ENCODE measurements at regions not wholly inside any gene's neighbourhood (a gene's known extent, or its start where the extent isn't known, plus 50 kb on each side); places are given as distances from the start of the nearest gene placed in this dataset.

DNA sequence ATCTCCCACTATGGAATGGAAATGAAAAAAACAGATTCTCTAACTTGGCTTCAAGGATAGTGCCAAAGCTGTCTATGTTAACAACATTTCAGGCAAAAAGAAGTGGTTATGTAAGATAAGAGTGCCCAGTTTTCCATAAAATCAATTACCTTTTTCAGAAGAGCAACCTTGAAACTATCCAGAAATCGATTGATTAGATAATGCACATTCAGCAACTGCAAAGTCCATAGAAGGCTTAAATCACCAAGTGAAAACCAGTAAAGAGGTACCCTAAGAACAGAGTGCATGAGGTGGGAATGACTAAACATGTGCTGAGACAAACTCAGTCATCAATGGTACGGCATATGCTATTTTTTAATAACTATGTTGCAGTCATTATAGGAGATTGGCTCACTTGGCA lies 71.9 kb upstream of the TNKS2 start:
- Histone ChIP-seq H3K27me3 (ENCODE audit: low read depth) (no peaks in the 10 kb centered on the region), H3K27ac (no peak overlapping the region), H3K4me1 (no peaks in the 10 kb centered on the region), H3K4me3 (no peak overlapping the region), H3K9me3 (no peaks in the 10 kb centered on the region), H3K36me3 (no peaks in the 10 kb centered on the region)
- ATAC-seq = no peak
- DNase-seq = no peak
- intact Hi-C loops (cut with DNase I) = no loop called here
- TF ChIP-seq, protein P1, sequence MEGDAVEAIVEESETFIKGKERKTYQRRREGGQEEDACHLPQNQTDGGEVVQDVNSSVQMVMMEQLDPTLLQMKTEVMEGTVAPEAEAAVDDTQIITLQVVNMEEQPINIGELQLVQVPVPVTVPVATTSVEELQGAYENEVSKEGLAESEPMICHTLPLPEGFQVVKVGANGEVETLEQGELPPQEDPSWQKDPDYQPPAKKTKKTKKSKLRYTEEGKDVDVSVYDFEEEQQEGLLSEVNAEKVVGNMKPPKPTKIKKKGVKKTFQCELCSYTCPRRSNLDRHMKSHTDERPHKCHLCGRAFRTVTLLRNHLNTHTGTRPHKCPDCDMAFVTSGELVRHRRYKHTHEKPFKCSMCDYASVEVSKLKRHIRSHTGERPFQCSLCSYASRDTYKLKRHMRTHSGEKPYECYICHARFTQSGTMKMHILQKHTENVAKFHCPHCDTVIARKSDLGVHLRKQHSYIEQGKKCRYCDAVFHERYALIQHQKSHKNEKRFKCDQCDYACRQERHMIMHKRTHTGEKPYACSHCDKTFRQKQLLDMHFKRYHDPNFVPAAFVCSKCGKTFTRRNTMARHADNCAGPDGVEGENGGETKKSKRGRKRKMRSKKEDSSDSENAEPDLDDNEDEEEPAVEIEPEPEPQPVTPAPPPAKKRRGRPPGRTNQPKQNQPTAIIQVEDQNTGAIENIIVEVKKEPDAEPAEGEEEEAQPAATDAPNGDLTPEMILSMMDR (IDR thresholded peaks at IDR 0.05) = no peak

DNA sequence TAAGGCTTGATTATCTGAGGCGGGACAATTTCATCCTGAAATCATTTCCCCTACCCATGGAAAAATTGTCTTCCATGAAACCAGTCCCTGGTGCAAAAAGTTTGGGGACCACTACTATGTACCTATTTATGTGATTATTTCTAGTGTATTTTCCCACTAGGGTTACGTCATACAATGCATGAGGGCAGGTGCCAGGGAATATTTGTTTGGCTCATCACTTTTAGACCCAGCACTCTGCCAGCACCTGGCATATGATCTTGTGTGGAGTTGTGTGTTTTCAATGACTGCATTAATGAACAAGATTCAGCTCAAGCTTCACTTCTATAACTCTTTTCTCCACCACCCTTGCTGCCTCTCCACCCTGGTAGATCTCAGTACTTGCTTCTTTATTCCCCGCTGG lies 73.3 kb upstream of the TNKS2 start:
- H3K27me3 ChIP-seq (ENCODE audit: low read depth) = no peaks in the 10 kb centered on the region
- no peaks in the 10 kb centered on the region for H3K4me1 ChIP-seq
- no peak overlapping the region for H3K4me3 ChIP-seq
- TF ChIP-seq, protein P1 (IDR thresholded peaks at IDR 0.05) = no peak
- DNase-seq (no peak), ATAC-seq (no peak)
- intact Hi-C loops (cut with DNase I) = no loop called here
- H3K36me3 ChIP-seq = no peaks in the 10 kb centered on the region
- no peaks in the 10 kb centered on the region for H3K9me3 ChIP-seq
- H3K27ac ChIP-seq = no peak overlapping the region

DNA sequence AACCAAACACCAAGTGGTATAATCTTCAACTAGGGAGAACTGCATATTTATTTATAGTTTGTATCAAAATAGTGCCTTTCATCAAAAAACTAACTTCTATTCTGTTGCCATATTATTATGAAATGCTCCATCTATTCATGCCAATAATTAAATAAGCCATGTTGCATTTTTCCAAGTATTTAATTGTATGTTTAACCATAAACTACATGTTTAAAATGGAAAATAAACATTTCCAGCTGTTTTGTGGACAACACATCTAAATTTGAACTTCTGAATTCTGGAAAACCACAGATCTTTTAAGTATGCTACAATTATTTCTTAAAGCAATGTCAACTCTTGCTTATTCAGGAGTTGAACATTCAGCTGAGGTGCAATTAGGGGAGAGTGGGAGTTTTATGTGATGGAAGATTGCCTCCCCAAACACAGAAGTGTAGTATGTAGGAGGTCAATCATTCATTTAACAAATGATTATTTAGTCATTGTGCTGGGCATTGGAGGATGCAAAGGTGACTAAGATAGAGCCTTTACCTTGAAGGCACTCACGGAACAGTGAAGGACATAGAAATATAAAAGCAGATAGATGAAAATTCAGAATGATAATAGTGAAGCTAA lies 80.7 kb upstream of the PPP1R3C start:
- intact Hi-C loops (cut with DNase I) = no loop called here
- Histone ChIP-seq H3K9me3 (no peaks in the 10 kb centered on the region), H3K36me3 (no peaks in the 10 kb centered on the region), H3K4me3 (no peak overlapping the region), H3K4me1 (peaks cover 4% of the 10 kb centered on the region), H3K27me3 (ENCODE audit: low read depth) (no peaks in the 10 kb centered on the region), H3K27ac (no peak overlapping the region)
- no peak for ATAC-seq
- no peak for DNase-seq
- TF ChIP-seq, protein P1 (IDR thresholded peaks at IDR 0.05) = no peak

DNA sequence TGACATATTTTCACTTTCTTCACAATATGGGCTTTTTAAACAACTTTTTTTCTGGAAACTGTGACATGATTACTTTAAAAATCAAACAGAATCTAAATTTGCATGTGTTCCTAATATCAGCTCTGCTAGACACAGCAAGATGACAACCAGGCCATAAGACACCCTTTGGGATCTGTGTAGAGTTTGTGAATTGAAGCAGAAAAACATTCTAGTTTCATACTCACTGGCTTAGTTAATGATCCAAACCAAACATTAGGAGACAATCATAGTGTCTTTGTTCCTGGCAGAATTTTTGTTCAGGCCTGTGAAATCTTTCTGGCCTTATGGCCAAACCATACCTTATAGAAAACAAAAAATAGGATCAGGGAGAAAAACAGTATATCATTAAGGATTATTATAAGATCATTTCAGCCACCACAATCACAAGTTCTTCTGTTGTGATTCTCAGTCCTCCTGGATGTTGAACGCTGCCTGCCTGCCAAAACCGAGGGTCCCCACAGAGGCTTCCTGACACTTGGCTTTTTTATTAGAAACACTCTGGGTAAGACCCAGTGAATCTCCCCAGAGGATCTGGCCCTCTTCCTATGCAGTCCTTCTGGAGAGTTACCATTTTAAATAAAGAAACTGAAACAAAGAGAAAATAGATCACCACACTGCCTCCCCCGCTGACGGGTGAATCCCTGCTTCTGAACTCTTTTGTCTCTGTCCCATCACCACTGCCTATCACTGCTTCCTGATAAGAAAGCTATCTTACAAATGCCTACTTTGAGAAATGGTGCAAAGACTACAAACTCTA lies 79.2 kb upstream of the PPP1R3C start:
- TF ChIP-seq, protein P1 (IDR thresholded peaks at IDR 0.05) = no peak
- H3K4me3 ChIP-seq = no peak overlapping the region
- no peaks in the 10 kb centered on the region for H3K9me3 ChIP-seq
- no peaks in the 10 kb centered on the region for H3K27me3 ChIP-seq (ENCODE audit: low read depth)
- H3K36me3 ChIP-seq = no peaks in the 10 kb centered on the region
- no peak for DNase-seq
- H3K4me1 ChIP-seq = peaks cover 4% of the 10 kb centered on the region
- no peak overlapping the region for H3K27ac ChIP-seq
- ATAC-seq = no peak
- intact Hi-C loops (cut with DNase I) = no loop called here

DNA sequence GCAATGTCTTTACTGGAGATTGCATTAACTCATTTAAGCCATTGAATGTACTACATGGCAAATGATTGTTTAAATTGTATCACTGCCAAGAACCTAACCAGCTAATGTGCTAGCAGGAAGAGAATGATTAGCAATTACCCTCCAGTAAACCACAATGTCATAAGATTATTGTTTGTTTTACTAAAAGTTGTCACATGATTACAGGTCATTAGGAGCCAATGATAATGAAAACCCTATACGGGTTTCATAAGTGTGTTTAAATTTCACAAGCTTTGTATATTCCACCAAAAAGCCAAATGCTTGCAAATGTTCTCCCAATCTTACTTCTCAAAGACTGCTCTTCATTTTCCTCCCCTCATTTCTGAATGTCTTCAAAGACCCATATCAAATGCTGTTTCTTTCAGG lies 76.5 kb upstream of the PPP1R3C start:
- Histone ChIP-seq H3K4me3 (no peak overlapping the region), H3K27ac (no peak overlapping the region), H3K9me3 (no peaks in the 10 kb centered on the region), H3K4me1 (peaks cover 4% of the 10 kb centered on the region), H3K27me3 (ENCODE audit: low read depth) (no peaks in the 10 kb centered on the region), H3K36me3 (no peaks in the 10 kb centered on the region)
- DNase-seq (no peak), ATAC-seq (peak in 1 of 2 donors; percentile 67)
- TF ChIP-seq, protein P1 (IDR thresholded peaks at IDR 0.05) = no peak
- intact Hi-C loops (cut with DNase I) = no loop called here
